Caco-2 (cell line): ENCODE measurements at regions not wholly inside any gene's neighbourhood (a gene's known extent, or its start where the extent isn't known, plus 50 kb on each side); places are given as distances from the start of the nearest gene placed in this dataset.

Source experiments
- BruUV-seq: library from RNA; stranded (reverse); fragments of 400-500 nt; replicated peaks from 2 replicates; lab custom pipeline; 2021; lab: Mats Ljungman, UMichigan
- CTCF ChIA-PET: fragments of 300-600 bp; sonication (Branson Sonifier 250); formaldehyde crosslinking; loops from one replicate; lab custom pipeline; 2022; ENCODE audit warnings: antibody characterized with exemption; lab: Charles Lee
- POLR2A ChIA-PET: fragments of 300-600 bp; sonication (Branson Sonifier 250); formaldehyde crosslinking; loops from one replicate; lab custom pipeline; 2022; ENCODE audit warnings: antibody characterized with exemption; lab: Charles Lee
- DNase-seq, 2 experiments: peaks; one replicate each; pipeline versions ENCODE4 v3.0.0 to v3.0.0-alpha.2; 2020 to 2022
- H3K27me3 ChIP-seq: replicated peaks from 2 replicates; pipeline ENCODE4 v1.6.0; 2011; ENCODE audit warnings: low read length; ENCODE audit not compliant: control insufficient read depth, insufficient read depth
- H3K36me3 ChIP-seq: 2 replicates; pipeline ENCODE4 v1.5.1; 2011; ENCODE audit warnings: low read length; ENCODE audit not compliant: control insufficient read depth, insufficient read depth
- H3K4me1 ChIP-seq: fragments of 250-450 bp; sonication (Bioruptor Pico); 2 replicates; pipeline ENCODE4 v1.5.1; 2020; ENCODE audit warnings: mild to moderate bottlenecking
- H3K4me3 ChIP-seq: 2 replicates; pipeline ENCODE4 v1.5.1; 2011; ENCODE audit warnings: low read depth, mild to moderate bottlenecking, control low read depth, low read length
- H3K9me3 ChIP-seq: fragments of 250-450 bp; sonication (Bioruptor Pico); 2 replicates; pipeline ENCODE4 v1.5.1; 2020; ENCODE audit warnings: mild to moderate bottlenecking, moderate library complexity
- H3K27ac Mint-ChIP-seq: one replicate; pipeline ENCODE4 v1.8.0; 2022; ENCODE audit warnings: mixed read lengths; ENCODE audit not compliant: unreplicated experiment
- H3K27me3 Mint-ChIP-seq: one replicate; pipeline ENCODE4 v1.8.0; 2022; ENCODE audit warnings: mixed read lengths; ENCODE audit not compliant: insufficient read depth, unreplicated experiment
- H3K36me3 Mint-ChIP-seq: one replicate; pipeline ENCODE4 v1.8.0; 2022; ENCODE audit warnings: mild to moderate bottlenecking, mixed read lengths; ENCODE audit not compliant: insufficient read depth, unreplicated experiment
- H3K4me1 Mint-ChIP-seq: one replicate; pipeline ENCODE4 v1.8.0; 2022; ENCODE audit warnings: low read depth, mixed read lengths; ENCODE audit not compliant: unreplicated experiment
- H3K4me3 Mint-ChIP-seq: one replicate; pipeline ENCODE4 v1.8.0; 2022; ENCODE audit warnings: mild to moderate bottlenecking, moderate library complexity, mixed read lengths; ENCODE audit not compliant: unreplicated experiment
- H3K9me3 Mint-ChIP-seq: one replicate; pipeline ENCODE4 v1.8.0; 2022; ENCODE audit warnings: mixed read lengths; ENCODE audit not compliant: unreplicated experiment
- intact Hi-C: fragments of 100-400 bp; cut with micrococcal nuclease; formaldehyde crosslinking; loops from one replicate; pipeline ENCODE4 v1.10.0; 2022; ENCODE audit not compliant: unreplicated experiment
- TF ChIP-seq, protein P1 (sequence below), 2 experiments: fragments of 200-600 bp in 1 of 2; IDR thresholded peaks; 1 replicate in 1 of 2; 2 replicates in 1 of 2; pipeline versions ENCODE4 v1.5.1 to v1.8.0; 2011 to 2022; ENCODE audit warnings: antibody characterized with exemption in 1 of 2, control low read depth in 1 of 2, inconsistent platforms in 1 of 2, low read depth in 1 of 2, low read length in 1 of 2, mild to moderate bottlenecking in 1 of 2, moderate library complexity in 1 of 2; ENCODE audit not compliant: insufficient read depth in 1 of 2, severe bottlenecking in 1 of 2, unreplicated experiment in 1 of 2

DNA sequence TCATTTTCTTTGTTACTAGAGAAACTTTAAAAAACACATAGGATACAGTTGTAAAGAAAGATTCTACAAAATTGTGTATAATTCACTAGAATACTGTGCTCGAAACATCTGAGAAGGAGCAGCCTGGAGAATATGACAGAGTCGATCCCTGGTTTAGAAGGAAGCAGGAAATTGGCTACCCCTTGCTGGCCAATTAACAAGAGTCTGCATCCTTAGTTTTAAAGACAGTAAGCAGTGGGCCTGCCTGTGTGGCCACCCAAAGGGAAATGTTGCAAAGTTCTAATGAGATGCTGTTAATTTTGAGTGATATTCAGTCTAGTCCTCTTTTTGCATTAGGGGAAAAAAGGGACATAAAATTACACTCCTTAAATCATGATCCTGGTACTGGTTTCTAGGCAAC is 988.6 kb downstream of the PCDH17 start:
- intact Hi-C loops = no loop called here
- ChIA-PET POLR2A (no interaction called here), CTCF (no interaction called here)
- Mint-ChIP-seq H3K27ac (no peak overlapping the region), H3K4me1 (peaks cover 9% of the 10 kb centered on the region), H3K9me3 (no peaks in the 10 kb centered on the region), H3K36me3 (no peaks in the 10 kb centered on the region), H3K4me3 (no peak overlapping the region), H3K27me3 (no peaks in the 10 kb centered on the region)
- BruUV-seq = no TSS peak
- H3K27me3 ChIP-seq = no peaks in the 10 kb centered on the region
- no peak for DNase-seq
- no peak overlapping the region for H3K4me3 ChIP-seq
- H3K36me3 ChIP-seq = no peaks in the 10 kb centered on the region
- TF ChIP-seq, protein P1, sequence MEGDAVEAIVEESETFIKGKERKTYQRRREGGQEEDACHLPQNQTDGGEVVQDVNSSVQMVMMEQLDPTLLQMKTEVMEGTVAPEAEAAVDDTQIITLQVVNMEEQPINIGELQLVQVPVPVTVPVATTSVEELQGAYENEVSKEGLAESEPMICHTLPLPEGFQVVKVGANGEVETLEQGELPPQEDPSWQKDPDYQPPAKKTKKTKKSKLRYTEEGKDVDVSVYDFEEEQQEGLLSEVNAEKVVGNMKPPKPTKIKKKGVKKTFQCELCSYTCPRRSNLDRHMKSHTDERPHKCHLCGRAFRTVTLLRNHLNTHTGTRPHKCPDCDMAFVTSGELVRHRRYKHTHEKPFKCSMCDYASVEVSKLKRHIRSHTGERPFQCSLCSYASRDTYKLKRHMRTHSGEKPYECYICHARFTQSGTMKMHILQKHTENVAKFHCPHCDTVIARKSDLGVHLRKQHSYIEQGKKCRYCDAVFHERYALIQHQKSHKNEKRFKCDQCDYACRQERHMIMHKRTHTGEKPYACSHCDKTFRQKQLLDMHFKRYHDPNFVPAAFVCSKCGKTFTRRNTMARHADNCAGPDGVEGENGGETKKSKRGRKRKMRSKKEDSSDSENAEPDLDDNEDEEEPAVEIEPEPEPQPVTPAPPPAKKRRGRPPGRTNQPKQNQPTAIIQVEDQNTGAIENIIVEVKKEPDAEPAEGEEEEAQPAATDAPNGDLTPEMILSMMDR (IDR thresholded peaks at IDR 0.05; ENCODE audit: insufficient read depth in 1 of 2, low read depth in 1 of 2, low read length in 1 of 2, severe bottlenecking in 1 of 2, unreplicated experiment in 1 of 2) = no peak
- no peaks in the 10 kb centered on the region for H3K4me1 ChIP-seq
- H3K9me3 ChIP-seq = no peaks in the 10 kb centered on the region

- POLR2A ChIA-PET = no interaction called here
- TF ChIP-seq, protein P1 (IDR thresholded peaks at IDR 0.05; ENCODE audit: insufficient read depth in 1 of 2, low read depth in 1 of 2, low read length in 1 of 2, severe bottlenecking in 1 of 2, unreplicated experiment in 1 of 2) = no peak
- no peaks in the 10 kb centered on the region for H3K27me3 ChIP-seq
- CTCF ChIA-PET = no interaction called here
- H3K36me3 ChIP-seq = no peaks in the 10 kb centered on the region
- no peaks in the 10 kb centered on the region for H3K4me1 ChIP-seq
- no TSS peak for BruUV-seq
- no peaks in the 10 kb centered on the region for H3K36me3 Mint-ChIP-seq
- no peaks in the 10 kb centered on the region for H3K4me1 Mint-ChIP-seq
- no peak overlapping the region for H3K4me3 ChIP-seq
- no peaks in the 10 kb centered on the region for H3K27me3 Mint-ChIP-seq
- DNase-seq = no peak
- H3K9me3 ChIP-seq = no peaks in the 10 kb centered on the region; the same call in 1 of the 2 replicates
- H3K4me3 Mint-ChIP-seq = no peak overlapping the region
- intact Hi-C loops = no loop called here
- H3K9me3 Mint-ChIP-seq = peaks cover 10% of the 10 kb centered on the region
- no peak overlapping the region for H3K27ac Mint-ChIP-seq
Observed at GRCh38 chr13:58625703-58626389, 994.3 kb downstream of the PCDH17 start.

DNA sequence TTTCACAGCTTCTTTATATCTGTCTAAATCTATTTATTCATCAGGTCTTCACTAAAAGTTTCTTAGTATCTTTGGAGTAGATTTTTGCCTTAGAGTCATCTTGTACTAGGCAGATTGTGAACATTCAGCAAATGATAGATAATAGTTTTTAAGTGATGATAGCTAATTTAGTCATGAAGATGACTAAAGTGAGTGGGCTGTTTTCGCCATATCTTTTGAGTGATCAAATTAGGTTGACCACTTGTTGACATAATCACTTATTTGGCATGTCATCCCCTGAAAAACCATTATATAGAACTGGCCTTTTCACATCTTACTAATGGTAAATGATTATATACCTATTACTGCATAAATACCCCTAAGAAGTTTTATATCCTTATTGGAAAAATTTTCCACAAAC is 999.2 kb downstream of the PCDH17 start:
- Mint-ChIP-seq H3K36me3 (no peaks in the 10 kb centered on the region), H3K27ac (no peak overlapping the region), H3K4me1 (no peaks in the 10 kb centered on the region), H3K27me3 (no peaks in the 10 kb centered on the region), H3K9me3 (peaks cover 10% of the 10 kb centered on the region), H3K4me3 (no peak overlapping the region)
- no TSS peak for BruUV-seq
- POLR2A ChIA-PET = no interaction called here
- Histone ChIP-seq H3K27me3 (no peaks in the 10 kb centered on the region), H3K36me3 (no peaks in the 10 kb centered on the region), H3K4me3 (no peak overlapping the region), H3K4me1 (no peaks in the 10 kb centered on the region), H3K9me3 (no peaks in the 10 kb centered on the region; the same call in 1 of the 2 replicates)
- TF ChIP-seq, protein P1 (IDR thresholded peaks at IDR 0.05; ENCODE audit: insufficient read depth in 1 of 2, low read depth in 1 of 2, low read length in 1 of 2, severe bottlenecking in 1 of 2, unreplicated experiment in 1 of 2) = no peak
- intact Hi-C loops = no loop called here
- CTCF ChIA-PET = no interaction called here
- no peak for DNase-seq
